ENCODE measurements at regions not wholly inside any gene's neighbourhood (a gene's known extent, or its start where the extent isn't known, plus 50 kb on each side); places are given as distances from the start of the nearest gene placed in this dataset.
"Not testable (repeated sequence)": the region's sequence is repeated elsewhere in the genome, so short reads cannot be mapped to it uniquely, and the experiment has no call there.

DNA sequence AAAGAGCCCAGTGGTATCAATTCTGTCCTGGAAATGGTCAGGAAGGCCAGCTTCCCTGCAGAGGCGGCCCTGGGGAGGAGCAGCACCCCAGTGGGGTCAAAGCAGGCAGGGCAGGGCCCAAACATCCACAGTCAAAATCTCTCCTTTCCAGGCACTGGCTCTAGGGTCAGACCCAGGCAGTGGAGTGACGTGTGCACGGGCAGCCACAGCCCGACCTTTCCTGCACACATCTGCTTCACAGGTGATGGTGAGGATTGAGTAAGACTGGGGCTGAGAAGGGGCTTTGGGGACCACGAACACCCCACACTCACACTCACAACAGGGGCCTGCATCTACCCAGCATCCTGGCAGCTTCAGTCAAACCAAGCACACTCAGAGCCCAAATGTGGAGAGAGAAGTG, 97.8 kb upstream of the GLI2 start:
- DNase-seq, result no peak

DNA sequence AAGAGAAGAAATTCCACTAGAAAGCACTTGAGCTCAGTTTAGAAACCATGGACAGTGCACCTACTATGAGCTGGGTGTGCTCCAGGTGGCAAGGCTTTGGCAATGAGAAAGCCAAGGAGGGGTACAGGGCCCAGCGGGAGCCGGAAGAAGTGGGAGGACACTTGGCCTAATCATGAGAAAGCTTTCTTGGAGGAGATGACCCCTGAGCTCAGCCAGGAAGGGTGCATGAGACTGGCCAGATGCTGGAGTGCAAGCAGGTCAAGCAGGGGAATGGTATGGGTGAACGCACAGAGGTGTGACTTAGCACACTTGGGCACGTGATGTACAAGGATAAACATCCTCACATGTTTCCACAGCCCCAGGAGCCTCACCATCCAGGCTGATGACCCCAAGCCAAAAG, 97.2 kb upstream of the GLI2 start:
- no peak for DNase-seq

DNA sequence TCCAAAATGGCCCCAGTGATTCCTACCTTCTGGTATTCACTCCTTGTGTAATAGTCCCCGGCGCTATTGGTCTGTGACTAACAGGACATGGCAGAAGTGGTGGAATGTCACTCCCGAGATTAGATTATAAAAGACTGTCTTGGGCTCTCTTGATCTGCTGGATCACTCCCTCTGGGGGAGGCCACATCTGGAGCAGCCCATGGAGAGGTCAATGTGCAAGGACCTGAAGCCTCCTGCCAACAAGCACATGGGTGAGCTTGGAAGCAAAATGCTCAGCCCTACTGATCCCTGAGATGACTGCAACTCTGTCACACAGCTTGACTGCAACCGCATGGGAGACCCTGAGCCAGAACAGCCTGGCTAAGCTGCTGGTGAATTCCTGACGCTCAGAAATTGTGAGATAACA, 94.3 kb upstream of the GLI2 start:
- no peak for DNase-seq

DNA sequence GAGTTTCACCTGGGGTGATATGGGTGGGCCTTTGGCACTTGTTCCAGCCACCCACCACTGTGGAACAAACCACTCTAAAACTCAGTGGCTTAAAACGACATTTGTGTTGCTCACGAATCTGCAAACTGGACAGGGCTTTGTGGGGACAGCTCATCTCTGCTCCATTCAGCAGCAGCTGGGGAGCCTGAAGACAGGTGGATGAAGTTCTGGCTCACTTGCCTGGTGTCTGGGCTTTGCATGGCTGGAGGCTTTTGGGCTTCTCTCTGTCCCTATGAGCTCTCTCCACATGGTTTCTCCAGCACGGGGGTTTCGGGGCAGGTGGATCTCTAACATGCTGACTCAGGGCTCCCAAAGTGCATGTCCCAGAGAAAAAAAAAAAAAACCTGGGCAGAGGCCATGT, 93.0 kb upstream of the GLI2 start:
- no peak for DNase-seq

DNA sequence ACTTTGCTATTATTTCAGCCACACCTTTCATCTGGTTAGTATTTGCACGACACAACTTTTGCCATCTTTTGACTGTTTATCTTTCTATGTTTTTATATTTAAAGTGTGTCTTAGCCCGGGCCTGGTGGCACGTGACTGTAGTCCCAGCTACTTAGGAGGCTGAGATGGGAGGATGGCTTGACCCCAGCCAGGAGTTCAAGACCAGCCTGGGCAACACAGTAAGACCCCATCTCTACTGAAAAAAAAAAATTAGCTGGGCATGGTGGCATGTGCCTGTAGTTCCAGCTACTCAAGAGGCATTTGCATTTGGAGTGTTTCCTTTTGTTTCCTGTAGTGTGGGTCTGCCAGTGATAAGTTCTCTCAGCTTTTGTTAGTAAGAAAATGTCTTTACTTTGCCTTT, 88.7 kb upstream of the GLI2 start:
- no peak for DNase-seq

GRCh38 chr2:120647487-120647886, 88.2 kb upstream of the GLI2 start:
- DNase-seq, result no peak

- not testable (repeated sequence) for DNase-seq
Observed at GRCh38 chr2:120649381-120649780, 86.3 kb upstream of the GLI2 start.

DNA sequence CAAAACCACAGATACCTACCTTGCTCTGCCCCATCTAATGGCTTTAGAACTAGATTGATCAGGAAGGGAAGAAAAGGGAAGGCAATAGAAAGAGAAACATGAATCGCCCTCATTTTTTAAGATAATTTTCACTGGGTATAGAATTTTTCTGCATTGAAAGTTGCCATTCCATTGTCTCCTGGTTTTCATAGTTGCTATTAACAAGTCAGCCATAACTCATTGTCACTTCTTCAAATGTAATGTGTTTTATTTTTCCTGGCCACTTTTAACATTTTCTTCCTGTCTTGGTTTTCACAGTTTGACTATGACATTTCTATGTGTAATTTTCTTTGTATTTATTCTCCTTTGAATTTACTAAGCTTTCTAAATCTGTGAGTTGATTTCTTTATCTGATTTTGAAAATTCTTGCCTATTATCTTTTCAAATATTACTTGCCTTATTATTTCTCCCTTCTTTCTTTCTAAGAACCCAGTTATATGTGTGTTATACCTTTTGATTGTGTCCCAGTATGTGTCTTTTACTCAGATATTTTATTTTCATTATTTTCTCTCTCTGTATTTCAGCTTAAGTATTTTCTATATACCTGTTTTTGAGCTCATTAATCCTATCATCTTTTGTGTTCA, 85.5 kb upstream of the GLI2 start:
- no peak for DNase-seq

GRCh38 chr2:120651818-120652217, 83.8 kb upstream of the GLI2 start:
- DNase-seq, result no peak

- DNase-seq, result no peak
Observed at GRCh38 chr2:120653046-120653445, 82.6 kb upstream of the GLI2 start.

- no peak for DNase-seq
Observed at GRCh38 chr2:120653871-120654270, 81.8 kb upstream of the GLI2 start.

DNA sequence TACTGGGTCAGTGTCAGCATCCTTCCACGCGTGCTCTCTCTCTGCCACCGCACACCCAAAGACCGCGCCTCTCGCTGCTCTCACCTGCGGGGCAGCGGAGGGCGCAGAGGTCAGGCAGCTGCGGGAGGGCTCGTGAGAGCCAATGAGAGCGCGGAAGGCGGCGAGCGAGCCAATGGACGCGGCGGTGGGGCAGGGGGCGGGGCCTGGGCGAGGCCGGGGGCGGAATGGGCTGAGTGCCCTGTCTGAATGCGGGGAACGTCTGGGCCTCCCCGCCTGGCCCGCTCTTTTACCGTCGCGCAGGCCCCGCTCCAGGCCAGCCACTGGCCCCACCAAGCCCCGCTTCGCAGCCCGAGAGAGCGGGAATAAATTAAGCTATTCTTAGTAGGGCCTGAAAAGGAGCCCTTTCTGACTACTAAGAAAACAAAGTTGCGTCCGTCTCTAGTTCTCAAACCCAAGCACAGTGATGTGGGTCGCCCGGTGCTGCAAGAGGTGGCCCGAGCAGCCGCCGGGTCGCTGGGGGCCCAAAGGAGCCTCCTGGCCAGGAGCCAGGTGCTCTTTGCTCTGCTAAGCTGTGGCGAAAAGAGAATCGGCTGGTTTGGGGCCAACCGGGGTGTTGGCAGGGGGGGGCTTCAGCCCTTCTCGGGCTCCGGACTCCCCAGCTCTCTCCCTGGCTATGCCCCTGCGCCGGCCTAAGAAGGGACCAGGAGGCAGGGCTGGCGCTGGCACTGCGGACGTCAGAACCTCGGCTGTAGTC, 81.1 kb upstream of the GLI2 start:
- DNase-seq, result no peak

- no peak for DNase-seq
Observed at GRCh38 chr2:120656273-120656950, 79.3 kb upstream of the GLI2 start.

- no peak for DNase-seq
Observed at GRCh38 chr2:120658042-120658769, 77.5 kb upstream of the GLI2 start.

DNA sequence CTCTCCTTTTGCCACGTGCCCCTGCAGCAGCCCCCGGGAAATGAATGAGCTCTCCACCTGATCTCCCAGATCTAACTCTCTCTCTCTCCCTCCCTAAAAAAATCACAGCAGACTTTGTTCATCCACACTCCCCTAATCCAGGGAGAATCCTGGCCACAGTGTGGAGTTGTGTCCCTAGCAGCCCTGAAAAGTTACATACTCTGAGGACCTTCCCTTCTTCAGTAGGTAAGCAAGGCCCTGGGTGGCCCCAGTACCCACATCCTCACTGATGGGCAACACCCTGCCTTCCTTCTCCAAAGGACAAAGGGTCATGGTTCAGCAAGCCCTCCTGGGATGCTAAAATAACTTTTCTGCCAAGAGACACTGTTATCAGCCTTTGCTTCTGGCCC, 76.9 kb upstream of the GLI2 start:
- no peak for DNase-seq

GRCh38 chr2:120659275-120659977, 76.2 kb upstream of the GLI2 start:
- DNase-seq, result no peak

DNA sequence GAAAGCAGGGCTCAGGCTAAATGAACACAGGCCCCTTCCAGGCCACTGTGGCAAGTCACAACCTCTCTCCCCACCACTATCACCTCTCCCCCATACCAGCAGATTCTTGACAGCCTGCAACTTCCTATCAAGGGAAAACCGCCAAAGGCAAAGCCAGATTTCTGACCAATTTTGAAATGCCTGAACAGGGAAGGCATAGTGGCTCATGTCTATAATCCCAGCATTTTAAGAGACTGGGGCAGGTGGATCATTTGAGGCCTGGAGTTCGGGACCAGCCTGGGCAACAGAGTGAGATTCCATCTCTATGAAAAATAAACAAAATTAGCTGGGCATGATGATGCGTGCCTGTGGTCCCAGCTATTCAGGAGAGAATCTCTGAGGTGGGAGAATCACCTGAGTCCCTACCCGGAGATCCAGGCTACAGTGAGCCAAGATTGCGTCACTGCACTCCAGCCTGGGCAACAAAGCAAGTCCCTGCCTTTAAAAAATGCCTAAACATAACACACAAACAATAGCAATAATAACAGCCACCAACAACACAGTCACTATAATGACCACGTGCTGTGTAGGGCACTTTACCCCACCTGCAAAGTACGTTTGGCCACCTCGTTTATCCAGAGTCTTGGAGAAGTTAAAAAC, 75.5 kb upstream of the GLI2 start:
- DNase-seq, result no peak

DNA sequence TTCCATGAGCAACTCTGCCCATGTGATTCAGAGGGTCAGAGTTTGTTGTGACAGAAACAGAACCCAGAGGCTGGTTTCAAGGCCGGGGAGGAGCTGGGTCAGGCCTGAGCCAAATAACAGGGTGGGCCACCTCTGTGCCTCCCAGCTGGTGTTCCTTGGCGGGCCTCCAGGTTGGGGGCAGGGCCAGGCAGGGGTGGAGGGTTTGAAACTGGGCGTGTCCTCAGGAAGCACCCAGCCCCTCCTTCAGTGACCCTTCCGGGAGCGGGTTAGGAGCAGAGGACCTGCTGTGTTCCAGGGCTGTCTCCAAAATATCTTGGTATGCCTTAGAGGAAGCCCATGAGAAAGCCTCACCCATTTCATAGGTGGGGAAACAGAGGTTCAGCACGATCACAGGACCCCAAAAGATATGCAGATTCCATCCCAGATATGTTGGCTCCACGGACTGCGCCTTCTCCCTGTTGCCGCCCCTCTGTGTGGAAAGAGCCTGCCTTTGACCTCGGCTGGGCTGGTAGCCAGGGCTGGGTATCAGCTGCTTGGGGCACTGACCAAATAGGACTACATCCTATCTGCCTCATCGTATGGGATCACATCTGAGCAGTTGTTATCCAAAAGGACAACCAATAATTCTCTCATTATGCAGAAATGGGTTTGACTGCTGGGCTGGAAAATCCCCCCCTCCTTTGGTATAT, 74.8 kb upstream of the GLI2 start:
- no peak for DNase-seq

DNA sequence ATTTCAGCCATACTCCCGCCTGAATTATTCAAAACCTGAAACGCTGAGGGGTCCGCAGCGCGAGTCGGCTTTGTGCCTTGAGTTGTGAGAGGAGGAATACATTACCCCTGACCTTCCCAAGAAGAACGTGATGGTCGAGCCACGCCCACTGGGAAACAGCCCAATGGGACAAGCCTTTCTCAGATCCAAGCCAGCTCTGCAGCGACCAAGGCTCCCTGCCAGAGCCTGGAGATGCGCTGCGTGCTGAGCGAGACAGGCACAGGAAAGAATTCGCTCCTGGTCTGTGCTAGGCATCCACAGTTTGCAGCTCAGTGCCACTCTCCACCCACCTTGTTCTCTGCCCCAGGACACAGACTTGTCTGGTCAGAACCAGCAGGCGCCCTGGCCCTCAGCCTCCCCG, 74.1 kb upstream of the GLI2 start:
- DNase-seq, result no peak

GRCh38 chr2:120662046-120662445, 73.6 kb upstream of the GLI2 start:
- DNase-seq, result no peak

DNA sequence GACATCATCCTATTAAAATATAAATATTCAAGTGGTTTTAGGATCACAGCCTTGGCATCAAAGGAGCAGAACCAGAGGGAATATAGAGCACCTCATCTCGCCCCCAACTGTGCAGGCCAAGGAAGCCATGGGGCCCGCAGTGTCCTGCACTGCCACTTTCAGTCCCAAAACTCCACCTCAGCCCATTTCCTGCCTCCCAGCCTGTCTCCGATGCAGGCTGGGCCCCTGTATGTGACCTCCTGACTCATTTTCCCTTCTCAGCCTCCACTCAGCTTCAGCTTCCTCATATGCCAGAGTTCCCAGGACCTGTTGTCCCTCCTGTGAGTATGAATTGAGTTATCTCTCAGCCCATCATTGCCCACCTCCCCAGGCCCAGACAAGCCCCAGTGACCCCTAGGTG, 72.9 kb upstream of the GLI2 start:
- DNase-seq, result no peak

- no peak for DNase-seq
Observed at GRCh38 chr2:120666433-120666832, 69.2 kb upstream of the GLI2 start.
